Suprapubic skin (tissue), 3 donors: ENCODE measurements at regions not wholly inside any gene's neighbourhood (a gene's known extent, or its start where the extent isn't known, plus 50 kb on each side); places are given as distances from the start of the nearest gene placed in this dataset.

Experiments used
- EP300 ChIP-seq: sonication (generic); formaldehyde crosslinking; IDR thresholded peaks from one replicate; pipeline ENCODE4 v1.6.1; 2017; ENCODE audit warnings: antibody characterized with exemption
- POLR2A ChIP-seq, 2 donors: fragments of 450-650 bp; IDR thresholded peaks; one replicate each; pipeline ENCODE4 v1.6.1; 2017; ENCODE audit warnings: antibody characterized with exemption in 2 of 2, mild to moderate bottlenecking in 2 of 2, moderate library complexity in 2 of 2
- TF ChIP-seq, protein P1 (sequence below), 2 donors: fragments of 200-600 bp in 1 of 2; fragments of 450-650 bp in 1 of 2; sonication (generic) in 1 of 2; IDR thresholded peaks; one replicate each; pipeline ENCODE4 v1.5.1; 2016 to 2019; ENCODE audit warnings: antibody characterized with exemption in 2 of 2, mild to moderate bottlenecking in 1 of 2, moderate library complexity in 1 of 2

DNA sequence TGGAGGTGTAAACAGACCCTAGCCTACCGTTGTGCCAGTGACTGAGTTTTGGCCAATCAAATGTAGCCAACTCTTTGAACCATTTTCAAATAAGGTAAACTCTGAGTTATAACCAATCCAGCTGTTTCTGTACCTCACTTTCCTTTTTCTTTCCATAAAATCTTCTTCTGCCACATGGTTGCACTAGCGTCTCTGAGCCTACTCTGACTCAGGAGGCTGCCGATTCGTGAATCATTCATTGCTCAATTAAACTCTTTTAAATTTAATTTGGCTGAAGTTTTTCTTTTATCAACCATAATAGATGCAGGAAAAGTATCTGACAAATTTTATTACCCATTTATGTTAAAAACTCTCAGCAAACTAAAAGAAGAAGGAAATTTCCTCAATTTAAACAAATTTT, 111.5 kb upstream of the LYPLAL1 start:
- no peak for TF ChIP-seq EP300
- TF ChIP-seq, protein P1, sequence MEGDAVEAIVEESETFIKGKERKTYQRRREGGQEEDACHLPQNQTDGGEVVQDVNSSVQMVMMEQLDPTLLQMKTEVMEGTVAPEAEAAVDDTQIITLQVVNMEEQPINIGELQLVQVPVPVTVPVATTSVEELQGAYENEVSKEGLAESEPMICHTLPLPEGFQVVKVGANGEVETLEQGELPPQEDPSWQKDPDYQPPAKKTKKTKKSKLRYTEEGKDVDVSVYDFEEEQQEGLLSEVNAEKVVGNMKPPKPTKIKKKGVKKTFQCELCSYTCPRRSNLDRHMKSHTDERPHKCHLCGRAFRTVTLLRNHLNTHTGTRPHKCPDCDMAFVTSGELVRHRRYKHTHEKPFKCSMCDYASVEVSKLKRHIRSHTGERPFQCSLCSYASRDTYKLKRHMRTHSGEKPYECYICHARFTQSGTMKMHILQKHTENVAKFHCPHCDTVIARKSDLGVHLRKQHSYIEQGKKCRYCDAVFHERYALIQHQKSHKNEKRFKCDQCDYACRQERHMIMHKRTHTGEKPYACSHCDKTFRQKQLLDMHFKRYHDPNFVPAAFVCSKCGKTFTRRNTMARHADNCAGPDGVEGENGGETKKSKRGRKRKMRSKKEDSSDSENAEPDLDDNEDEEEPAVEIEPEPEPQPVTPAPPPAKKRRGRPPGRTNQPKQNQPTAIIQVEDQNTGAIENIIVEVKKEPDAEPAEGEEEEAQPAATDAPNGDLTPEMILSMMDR (IDR thresholded peaks at IDR 0.05) = no peak
- no peak for TF ChIP-seq POLR2A (IDR thresholded peaks at IDR 0.05)
